H7 (cell line): ENCODE measurements at regions not wholly inside any gene's neighbourhood (a gene's known extent, or its start where the extent isn't known, plus 50 kb on each side); places are given as distances from the start of the nearest gene placed in this dataset.
A peak's percentile ranks its signal among the peaks of the same experiment; 100 is the strongest.

Experiments used
- DNase-seq: peaks from one replicate; pipeline ENCODE4 v3.0.0; 2012
- H3K27me3 ChIP-seq: 2 replicates; pipeline ENCODE4 v1.6.0; 2011; ENCODE audit warnings: mild to moderate bottlenecking, low read length; ENCODE audit not compliant: control insufficient read depth, insufficient read depth
- H3K36me3 ChIP-seq: replicated peaks from 2 replicates; pipeline ENCODE4 v1.5.1; 2011; ENCODE audit warnings: low read length; ENCODE audit not compliant: control insufficient read depth, insufficient read depth
- H3K4me3 ChIP-seq: 2 replicates; pipeline ENCODE4 v1.5.1; 2011; ENCODE audit warnings: low read depth, mild to moderate bottlenecking, control low read depth, low read length, moderate library complexity; ENCODE audit not compliant: insufficient read depth

GRCh38 chr11:114758627-114759026 lies 80.3 kb downstream of the NXPE2 start:
- H3K4me3 ChIP-seq: no peak overlapping the region
- no peaks in the 10 kb centered on the region for H3K36me3 ChIP-seq

GRCh38 chr11:114762408-114762807 lies 84.1 kb downstream of the NXPE2 start:
- Histone ChIP-seq H3K27me3 (no peaks in the 10 kb centered on the region; the same call in 1 of the 2 replicates), H3K36me3 (no peaks in the 10 kb centered on the region), H3K4me3 (no peak overlapping the region)
- DNase-seq: peak; percentile 69

More at GRCh38 chr11:114758627-114759026, 80.3 kb downstream of the NXPE2 start:
- no peaks in the 10 kb centered on the region for H3K27me3 ChIP-seq
- DNase-seq: no peak

GRCh38 chr11:114764563-114764962 lies 86.2 kb downstream of the NXPE2 start:
- DNase-seq: no peak
- Histone ChIP-seq H3K27me3 (no peaks in the 10 kb centered on the region; the same call in 1 of the 2 replicates), H3K36me3 (no peaks in the 10 kb centered on the region), H3K4me3 (no peak overlapping the region)

GRCh38 chr11:114771172-114771571 lies 92.8 kb downstream of the NXPE2 start:
- Histone ChIP-seq H3K27me3 (peaks cover 9% of the 10 kb centered on the region), H3K4me3 (no peak overlapping the region), H3K36me3 (no peaks in the 10 kb centered on the region)
- no peak for DNase-seq

GRCh38 chr11:114773541-114774338 lies 95.4 kb downstream of the NXPE2 start:
- no peaks in the 10 kb centered on the region for H3K36me3 ChIP-seq
- no peak overlapping the region for H3K4me3 ChIP-seq
- DNase-seq: no peak
- peaks cover 9% of the 10 kb centered on the region for H3K27me3 ChIP-seq

- H3K27me3 ChIP-seq: peaks cover 9% of the 10 kb centered on the region
- H3K4me3 ChIP-seq: no peak overlapping the region
- no peaks in the 10 kb centered on the region for H3K36me3 ChIP-seq
- DNase-seq: peak; percentile 72
Measured at GRCh38 chr11:114774599-114775361, 96.5 kb downstream of the NXPE2 start.

GRCh38 chr11:114775875-114776621 lies 97.7 kb downstream of the NXPE2 start:
- Histone ChIP-seq H3K4me3 (no peak overlapping the region), H3K27me3 (peaks cover 9% of the 10 kb centered on the region), H3K36me3 (no peaks in the 10 kb centered on the region)
- DNase-seq: no peak

GRCh38 chr11:114776956-114777355 lies 98.6 kb downstream of the NXPE2 start:
- Histone ChIP-seq H3K4me3 (no peak overlapping the region), H3K36me3 (no peaks in the 10 kb centered on the region), H3K27me3 (peaks cover 9% of the 10 kb centered on the region)
- no peak for DNase-seq

- H3K27me3 ChIP-seq: peaks cover 4% of the 10 kb centered on the region
- no peak for DNase-seq
- H3K4me3 ChIP-seq: no peak overlapping the region
- no peaks in the 10 kb centered on the region for H3K36me3 ChIP-seq
Measured at GRCh38 chr11:114779189-114779588, 100.9 kb downstream of the NXPE2 start.

GRCh38 chr11:114782650-114783310 lies 104.5 kb downstream of the NXPE2 start:
- Histone ChIP-seq H3K27me3 (no peaks in the 10 kb centered on the region; the same call in 1 of the 2 replicates), H3K4me3 (no peak overlapping the region), H3K36me3 (no peaks in the 10 kb centered on the region)
- DNase-seq: no peak

GRCh38 chr11:114783805-114784204 lies 105.5 kb downstream of the NXPE2 start:
- H3K27me3 ChIP-seq: no peaks in the 10 kb centered on the region; the same call in 1 of the 2 replicates
- H3K36me3 ChIP-seq: no peaks in the 10 kb centered on the region
- H3K4me3 ChIP-seq: no peak overlapping the region
- DNase-seq: no peak

GRCh38 chr11:114784216-114784615 lies 105.9 kb downstream of the NXPE2 start:
- Histone ChIP-seq H3K4me3 (no peak overlapping the region), H3K27me3 (no peaks in the 10 kb centered on the region; the same call in 1 of the 2 replicates), H3K36me3 (no peaks in the 10 kb centered on the region)
- no peak for DNase-seq

GRCh38 chr11:114784891-114785290 lies 106.6 kb downstream of the NXPE2 start:
- DNase-seq: no peak
- Histone ChIP-seq H3K4me3 (no peak overlapping the region), H3K27me3 (no peaks in the 10 kb centered on the region; the same call in 1 of the 2 replicates), H3K36me3 (no peaks in the 10 kb centered on the region)

GRCh38 chr11:114785820-114786219 lies 107.5 kb downstream of the NXPE2 start:
- no peaks in the 10 kb centered on the region for H3K36me3 ChIP-seq
- no peak overlapping the region for H3K4me3 ChIP-seq
- no peak for DNase-seq
- no peaks in the 10 kb centered on the region; the same call in 1 of the 2 replicates for H3K27me3 ChIP-seq
